Embryonic facial prominence (tissue), 1 donor: ENCODE measurements at regions not wholly inside any gene's neighbourhood (a gene's known extent, or its start where the extent isn't known, plus 50 kb on each side); places are given as distances from the start of the nearest gene placed in this dataset.

Experiments
- DNase-seq: peaks from one replicate; pipeline ENCODE4 v3.0.0-alpha.2; 2016; ENCODE audit errors: extremely low spot score

DNA sequence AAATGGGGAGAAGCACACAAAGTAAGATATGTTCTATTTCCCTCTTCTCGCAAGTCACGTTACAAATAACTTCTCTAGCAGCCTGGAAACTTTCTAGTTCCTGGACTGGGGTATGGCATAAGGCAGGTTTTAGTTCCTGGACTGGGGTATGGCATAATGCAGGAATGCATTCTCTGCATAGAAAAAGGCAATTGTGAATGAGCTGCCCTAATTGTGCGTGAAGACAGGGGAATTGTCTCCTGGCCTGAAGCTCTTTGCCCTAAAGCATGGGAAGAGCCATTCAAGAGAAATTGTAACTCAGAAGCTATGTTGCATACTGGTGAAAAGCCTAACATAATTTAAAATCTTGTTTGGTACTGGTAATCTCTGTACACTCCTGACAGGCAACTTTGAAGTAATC, 54.3 kb upstream of the CBLB start:
- DNase-seq: no peak

DNA sequence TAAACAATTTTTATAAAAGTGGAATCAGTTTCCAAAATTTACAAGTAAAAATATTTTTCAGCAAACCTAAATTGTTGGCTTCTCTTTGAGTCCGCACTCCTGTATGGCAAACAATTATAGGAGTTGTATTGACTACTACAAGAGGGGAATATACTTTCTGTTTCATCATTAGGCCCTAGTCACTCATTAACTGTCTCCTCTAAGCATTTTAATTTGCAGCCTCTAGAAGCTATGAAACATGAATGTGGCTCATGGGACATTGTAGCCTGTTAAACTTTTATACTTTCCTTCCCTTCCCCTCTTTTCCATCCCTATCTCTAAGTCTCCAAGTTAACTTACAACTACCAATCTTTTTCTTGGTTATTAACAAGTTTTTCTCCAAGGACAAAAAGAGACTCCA, 58.9 kb upstream of the CBLB start:
- no peak for DNase-seq

DNA sequence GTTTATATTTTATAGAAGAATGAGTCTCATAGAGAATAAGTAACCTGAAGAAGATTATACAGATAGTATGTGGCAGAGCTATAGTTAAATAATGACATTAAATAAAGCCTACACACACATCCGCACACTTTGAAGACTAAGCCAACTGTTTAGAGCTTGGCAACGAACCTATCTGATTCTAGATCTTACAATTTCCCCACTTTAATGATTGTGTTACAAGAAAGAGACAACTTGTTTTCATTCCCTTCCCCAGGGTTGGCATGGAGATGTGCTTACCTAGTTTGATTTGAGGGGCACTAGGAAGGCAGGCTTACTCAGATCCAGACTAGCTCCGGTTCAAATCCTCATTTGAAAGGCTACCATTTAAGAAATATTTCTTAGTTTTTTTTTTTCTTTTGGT, 61.9 kb upstream of the CBLB start:
- DNase-seq: no peak

DNA sequence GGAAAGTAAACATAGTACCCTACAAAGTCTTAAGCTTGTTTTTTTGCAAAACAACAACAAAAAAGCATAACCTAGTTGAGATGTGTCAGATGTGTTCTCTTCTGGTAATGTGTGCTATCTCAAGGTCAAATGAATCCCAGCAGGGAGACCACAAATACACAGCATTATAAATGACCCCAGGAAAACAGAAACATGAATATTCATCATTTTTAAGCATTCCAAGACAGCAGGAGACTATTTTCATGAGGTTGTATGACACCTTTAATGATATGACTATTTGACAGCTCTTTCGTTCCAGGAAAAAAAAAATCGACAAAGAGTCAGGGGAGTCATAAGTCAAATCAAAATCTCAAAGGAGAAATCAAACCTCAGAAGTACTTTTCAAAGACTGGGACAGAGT, 62.7 kb upstream of the CBLB start:
- DNase-seq: no peak

DNA sequence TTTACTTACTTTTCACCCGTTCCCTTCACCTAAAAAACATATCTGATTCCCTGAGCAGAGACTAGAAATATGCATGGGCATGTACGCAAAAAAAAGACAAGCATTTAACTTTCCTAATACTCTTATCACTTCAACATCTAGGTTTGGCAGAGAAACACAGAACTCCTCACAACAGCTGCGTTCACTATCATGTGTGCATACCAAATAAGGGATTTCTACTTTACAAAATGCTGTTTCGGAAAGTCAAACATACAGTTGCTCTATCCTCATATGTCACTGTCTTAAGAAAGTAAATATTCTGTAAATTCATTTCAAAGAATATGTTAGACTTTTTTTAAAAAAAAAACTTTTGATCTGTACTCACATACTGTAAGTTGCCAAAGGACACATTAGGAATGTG, 65.1 kb upstream of the CBLB start:
- no peak for DNase-seq

DNA sequence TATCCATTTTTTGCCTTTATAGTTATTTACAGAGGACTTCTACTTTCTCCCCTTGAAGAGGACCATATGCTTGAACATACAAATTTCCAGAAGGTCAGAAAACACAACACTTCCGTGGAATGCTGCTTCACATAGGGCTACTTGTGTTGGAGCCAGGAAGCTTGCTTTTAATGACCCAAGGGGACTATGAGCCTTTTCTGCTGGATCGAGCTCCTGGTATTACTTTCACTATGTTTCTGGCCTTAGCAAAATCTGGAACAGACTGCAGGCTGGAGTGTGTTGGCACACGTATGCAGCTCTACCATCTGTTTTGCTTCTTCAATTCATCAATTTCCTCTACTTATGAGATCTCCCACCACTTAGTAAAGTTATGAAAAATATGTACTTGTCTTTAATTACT, 69.3 kb upstream of the CBLB start:
- peak; percentile 24 for DNase-seq

DNA sequence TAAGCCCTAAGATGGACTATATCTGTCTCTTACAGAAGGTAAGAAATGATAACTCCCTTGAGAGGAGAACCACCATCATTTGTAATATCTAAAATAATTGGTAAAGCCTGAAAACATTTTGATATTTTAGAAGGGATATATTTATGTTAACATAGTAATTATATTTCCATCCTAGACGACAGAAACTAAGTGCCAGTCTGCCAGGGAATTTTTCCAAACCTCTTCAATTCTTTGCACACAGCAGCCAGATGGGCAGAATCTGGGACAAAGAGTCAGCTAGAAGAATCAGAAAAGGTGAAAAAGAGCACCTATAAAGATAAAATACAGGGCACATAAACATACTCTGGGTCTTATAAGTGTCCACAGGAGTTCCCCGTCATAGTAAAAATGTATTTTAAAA, 70.0 kb upstream of the CBLB start:
- no peak for DNase-seq

DNA sequence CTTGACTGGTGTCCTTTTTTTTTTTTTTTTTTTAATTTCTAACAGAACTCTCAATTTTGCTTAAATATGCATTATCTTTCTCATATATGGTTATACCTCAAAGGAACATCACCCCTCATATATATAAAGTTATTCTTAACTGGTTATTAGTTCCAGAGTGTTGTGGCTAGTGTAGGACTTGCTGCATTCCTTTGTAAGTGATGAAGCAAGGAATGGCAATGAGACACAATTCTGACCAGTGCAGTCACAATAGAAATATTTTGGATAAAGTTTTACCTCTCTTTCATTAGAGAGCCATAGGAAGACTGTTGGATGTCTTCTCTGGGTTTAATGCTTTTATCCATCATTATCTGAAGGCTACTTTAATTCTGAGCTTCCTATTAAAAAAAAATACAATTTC, 75.5 kb upstream of the CBLB start:
- DNase-seq: no peak

DNA sequence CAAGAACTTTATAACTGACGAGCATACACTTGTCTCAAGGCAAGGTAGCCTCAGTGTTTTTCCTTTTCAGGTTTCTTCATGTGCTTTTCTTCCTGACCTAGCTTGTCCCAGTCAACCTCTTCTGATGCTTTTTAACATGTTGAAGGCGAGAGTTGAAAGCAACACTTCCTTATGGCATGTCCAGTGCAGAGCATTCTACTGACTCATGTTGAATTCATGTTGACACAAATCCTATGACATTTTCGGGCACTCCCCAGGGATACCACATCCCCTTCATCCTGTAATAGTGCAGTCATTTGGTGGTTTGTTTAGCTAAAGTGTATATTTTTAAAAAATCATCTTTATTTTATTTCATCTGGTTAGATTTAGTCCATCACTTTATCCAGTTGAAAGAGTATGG, 75.9 kb upstream of the CBLB start:
- no peak for DNase-seq

DNA sequence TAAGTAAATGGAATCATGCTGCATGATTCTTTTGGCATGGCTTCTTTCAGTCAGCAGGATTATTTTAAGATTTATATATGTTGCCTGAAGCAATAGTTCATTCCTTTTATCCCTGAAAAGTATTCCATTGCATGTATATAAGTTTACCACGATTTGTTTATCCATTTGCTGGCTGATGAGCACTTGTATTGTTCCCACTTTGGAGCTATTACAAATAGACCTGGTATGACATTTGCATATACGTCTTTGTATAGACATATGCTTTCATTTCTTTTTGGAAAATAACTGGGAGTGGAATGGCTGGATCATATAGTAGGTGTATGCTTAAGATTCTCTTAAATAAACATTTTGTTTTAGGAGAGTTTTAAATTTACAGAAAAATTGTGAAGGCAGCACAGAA, 79.3 kb upstream of the CBLB start:
- no peak for DNase-seq

DNA sequence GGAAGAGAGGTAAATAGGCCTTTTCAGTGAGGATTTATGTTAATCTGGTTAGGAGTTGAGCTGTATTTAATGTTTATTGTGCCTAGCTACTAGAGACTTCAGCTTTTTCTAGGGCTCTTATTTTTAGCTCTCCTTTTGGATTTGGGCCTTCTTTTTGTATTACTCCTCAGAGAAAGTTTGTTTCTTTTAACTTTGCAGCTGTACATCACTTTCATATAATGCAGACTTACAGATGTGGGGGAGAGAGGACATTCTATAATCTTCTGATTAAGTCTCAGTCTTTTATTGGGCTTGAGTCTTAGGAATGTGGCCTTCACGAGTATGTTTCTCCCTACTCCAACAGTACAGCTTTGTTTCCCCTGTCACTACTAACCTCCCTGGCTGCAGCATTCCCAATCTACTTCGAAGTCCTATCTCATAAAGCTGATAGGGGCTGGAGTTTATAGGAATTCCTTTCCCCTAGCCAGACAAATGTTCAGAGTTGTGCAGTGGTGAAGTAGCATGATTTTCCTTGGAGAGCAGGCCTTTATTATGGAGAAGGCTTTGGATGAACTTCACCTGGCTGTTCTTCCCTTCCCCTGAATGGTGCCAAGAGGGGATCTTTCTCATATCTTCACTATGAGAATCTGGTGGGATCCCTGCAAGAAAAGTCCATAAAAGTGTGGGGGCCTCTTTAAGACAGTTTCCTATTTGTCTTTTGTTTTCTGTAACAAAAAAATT, 82.2 kb upstream of the CBLB start:
- no peak for DNase-seq

DNA sequence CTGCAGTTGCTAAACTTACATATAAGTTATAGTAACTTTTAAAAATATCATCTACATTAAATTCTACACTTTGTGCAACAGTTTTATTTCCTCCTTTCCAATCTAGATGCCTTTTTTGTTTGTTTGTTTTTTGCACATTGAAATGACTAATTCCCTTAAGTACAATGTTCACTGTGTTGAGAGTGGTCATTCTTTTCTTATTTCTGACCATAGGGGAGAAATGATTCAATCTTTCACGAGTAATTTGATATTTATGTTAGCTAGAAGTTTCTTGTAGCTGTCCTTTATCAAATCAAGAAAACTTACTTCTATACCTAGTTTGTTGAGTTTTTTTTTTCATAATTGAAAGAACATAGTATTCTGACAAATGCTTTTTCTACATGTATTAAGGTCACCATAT, 85.0 kb upstream of the CBLB start:
- DNase-seq: no peak

DNA sequence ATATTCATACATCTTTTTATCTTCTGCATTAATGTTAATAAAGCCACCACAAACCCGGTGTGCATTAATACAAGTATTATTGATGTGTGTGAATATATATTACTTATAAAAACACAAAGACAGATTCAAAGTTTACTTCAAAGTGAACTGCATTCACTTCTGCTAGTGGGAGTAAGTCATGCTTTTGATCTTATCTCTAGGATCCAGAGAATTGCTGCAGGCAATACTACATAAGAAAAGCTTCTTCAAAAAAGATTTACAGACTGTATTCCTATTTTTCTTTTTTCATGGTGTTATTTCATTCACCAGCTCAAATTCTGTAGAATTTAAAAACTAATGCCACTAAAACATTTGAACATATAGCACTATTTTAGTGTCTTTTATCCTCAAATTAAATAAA, 87.5 kb upstream of the CBLB start:
- DNase-seq: no peak

DNA sequence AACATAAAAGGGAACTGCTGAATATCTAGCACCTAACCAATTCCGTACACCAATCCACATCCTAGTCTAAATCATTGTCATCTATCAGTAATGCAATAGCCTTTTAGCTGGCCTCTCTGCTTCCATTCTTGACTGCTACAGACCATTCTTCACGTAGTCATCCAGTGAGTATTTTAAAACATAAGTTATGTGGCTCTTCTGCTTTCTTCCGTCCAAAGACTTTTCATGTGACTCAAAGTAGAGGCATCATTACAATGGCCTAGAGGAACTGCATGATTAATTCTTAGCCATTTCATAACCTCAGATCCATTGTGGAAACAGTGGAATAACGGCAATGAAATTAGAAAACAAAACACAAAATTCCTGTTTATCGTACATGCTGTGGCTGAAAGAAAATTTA, 88.9 kb upstream of the CBLB start:
- no peak for DNase-seq

DNA sequence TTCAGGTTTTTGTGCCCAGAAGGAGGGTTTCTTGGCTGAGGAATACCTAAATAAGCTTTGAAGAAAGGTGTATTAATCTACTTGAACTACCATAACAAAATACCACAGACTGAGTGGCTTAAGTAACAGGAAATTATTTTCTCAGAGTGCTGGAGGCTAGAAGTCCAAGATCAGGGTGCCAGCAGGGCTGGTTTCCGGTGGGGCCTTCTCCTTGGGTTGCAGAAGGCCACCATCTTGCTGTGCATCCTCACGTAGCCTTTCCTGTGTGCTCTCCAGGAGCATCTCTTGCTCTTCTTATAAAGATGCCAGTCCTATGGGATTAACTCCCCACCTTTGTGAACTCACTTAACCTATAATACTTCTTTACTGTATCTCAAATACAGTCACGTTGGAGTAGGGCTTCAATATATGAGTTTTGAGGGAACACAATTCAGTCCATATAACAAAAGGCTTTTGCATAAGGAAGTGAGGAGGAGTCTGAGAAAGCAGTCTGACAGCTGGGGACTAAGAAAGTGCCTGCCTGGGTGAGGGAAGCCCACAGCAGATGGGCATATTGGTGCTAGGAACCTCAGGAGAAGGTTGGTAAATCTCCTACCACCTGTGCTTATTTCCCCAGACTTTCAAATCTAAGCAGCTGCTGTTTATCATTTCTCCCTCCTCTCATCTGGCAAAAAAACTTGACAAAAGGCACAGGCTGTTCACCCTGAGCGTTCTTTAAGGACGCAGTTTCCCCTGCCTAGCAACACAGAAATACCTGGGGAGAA, 89.6 kb upstream of the CBLB start:
- DNase-seq: no peak

DNA sequence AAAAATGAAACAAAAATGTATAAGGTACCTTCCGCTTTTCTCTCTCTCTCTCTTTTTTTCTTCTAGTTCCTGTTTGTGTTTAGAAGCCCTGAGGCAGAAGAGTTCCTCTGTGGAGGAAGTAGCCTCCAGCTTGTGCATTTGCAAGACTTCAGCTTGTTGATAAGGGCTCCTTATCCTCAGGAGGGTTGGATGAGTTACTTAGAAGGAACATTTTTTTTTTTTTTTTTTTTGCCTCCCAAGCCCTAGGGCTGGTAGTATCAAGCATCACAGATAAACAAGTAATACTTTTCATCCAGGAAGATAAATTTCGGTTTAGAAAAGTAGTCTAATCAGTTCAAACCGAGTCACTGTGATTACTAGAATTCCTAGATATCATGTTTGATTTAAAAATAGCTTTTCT, 91.0 kb upstream of the CBLB start:
- DNase-seq: no peak

DNA sequence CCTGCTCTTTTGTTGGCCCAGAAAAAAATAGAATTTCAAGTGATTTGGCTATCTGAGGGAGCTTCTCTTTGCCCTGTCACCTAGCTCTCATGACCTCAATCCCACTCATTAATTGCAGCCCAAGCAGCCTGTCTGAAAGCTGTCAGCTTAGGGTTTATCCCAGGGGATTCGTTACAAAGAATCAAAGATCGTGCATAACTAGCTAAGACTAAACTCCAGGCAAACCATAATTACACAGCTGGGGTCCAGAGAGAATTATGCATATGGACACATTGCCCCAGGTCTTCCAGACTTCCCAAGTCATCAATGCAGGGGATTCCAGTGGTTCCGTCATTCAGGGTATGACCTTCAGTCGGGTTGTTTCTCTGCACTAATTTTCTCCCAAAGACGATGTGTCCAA, 91.6 kb upstream of the CBLB start:
- DNase-seq: no peak

DNA sequence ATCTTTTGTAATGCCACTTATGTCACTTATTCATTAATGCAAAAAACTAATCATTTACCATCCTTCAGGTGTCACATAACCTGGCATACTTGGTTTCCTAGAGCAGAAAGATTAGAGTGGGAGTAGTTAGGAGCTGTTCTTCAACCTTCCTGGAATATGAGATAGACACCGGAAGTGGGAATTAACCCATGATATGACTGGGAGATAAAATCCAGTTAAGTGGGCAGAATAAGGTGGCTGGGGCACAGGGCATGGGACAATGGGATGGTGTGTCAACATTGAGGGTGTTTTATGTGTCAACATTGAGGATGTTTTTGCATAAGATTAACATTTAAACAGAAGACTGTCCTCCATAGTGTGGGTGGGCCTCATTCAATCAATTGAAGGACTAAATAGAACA, 94.3 kb upstream of the CBLB start:
- no peak for DNase-seq

DNA sequence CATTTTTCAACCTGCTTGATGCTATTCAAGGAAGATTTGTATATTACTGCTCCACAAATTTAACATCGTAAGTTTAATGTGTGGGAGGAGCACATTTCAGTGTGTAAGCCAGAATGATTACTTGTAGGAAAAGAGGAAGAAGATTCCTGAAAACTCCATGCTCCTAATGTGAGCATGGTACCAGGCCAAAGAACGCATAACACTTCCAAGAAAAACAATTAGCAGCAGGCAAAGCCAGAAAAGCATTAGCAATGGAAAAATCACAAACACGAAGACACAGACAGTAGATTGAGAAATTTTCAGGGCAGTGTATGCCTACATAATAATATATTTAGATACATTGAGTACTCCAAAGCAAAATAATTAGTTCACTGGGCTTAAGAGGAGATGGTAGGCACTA, 96.6 kb upstream of the CBLB start:
- DNase-seq: no peak

DNA sequence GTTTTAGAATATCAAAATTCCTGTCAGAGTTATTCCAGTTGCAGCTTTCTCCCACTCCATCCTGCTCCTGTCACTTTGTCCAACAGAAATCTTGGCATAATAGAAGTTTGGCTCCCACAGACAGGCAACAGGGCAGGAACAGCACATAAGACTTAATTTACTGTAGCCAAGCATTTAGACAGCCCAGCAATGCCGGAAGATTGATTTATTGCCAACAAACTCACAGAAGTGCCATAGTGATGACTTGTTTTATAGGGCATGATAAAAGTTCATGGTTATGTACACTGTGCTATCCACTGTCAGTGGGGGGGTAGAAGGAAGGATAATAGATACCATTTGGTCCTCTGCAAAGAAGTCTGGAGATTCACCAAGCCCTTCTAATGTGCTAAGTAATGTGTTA, 98.3 kb upstream of the CBLB start:
- no peak for DNase-seq

DNA sequence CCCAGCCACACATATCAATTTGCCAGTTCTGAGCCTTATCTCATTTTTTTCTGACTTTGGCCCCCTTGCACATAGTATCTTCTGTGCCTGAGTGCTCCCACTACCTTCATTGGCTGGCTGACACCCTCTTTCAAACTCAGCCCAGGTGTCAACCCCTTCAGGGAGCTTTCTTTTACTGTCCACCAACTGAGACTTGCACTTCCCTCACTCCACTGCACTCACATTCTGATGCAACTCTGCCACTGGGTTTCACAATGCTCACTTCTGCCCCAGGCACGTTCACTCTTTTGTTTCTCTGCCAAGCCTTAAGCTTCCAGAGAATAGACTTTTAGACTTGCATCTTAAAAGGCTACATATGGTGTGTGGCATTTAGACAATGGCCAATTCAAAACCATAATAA, 101.5 kb upstream of the CBLB start:
- DNase-seq: no peak

DNA sequence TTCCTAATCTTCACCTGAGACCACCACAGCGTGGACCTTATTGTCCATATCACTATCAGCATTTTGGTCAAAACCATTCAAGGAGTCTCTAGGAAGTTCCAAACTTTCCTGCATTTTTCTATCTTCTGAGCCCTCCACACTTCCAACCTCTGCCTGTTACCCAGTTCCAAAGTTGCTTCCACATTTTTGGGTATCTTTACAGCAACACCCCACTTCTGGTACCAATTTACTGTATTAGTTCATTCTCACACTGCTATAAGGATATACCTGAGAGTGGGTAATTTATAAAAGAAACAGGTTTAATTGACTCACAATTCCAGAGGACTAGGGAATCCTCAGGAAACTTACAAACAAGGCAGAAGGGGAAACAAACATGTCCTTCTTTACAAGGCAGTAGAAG, 103.3 kb upstream of the CBLB start:
- no peak for DNase-seq

DNA sequence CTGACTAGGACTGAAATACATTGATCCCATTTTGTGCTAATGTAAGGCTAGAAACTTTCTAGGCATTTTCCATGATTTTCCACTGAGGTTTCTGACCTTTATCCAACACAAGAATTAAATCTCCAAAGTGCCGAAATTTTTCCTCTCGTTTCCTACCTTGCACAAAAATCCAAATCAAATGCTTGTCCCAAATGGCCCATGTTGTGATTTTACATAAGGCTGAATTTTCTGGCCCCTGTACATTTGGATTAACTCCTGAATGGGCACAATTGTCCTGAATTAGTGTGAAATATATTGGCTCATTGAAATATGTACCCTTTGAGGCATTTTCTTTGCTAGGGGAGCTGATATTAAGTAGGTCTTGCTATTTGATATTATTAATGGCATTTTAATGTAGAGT, 105.6 kb upstream of the CBLB start:
- no peak for DNase-seq

DNA sequence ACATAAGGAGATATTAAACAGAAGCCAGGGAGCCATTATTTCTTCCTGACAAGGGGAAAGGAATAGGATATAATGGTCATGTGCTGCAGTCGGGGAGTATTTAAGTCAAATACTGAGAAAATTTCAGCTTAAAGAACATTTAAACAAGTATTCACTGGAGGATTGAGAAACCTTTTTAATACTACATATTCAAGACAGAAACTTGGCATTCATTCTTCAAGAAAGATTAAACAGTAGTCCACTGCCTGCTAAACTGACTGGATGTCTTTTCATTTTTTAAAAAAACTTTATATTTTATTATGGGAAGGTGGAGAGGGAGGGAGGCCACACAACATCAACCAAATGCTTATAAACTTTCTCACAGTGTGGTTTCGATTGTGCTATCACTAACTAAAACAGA, 107.4 kb upstream of the CBLB start:
- DNase-seq: no peak
